GM12878 (cell line): ENCODE measurements at regions not wholly inside any gene's neighbourhood (a gene's known extent, or its start where the extent isn't known, plus 50 kb on each side); places are given as distances from the start of the nearest gene placed in this dataset.

ENCODE experiments used
- ATAC-seq: fragments of 200-7000 bp; cut with Tn5 transposase; 3 replicates; pipeline ENCODE4 v1.9.1; 2020; ENCODE audit warnings: mild to moderate bottlenecking, moderate library complexity
- BruUV-seq: library from RNA; stranded (reverse); fragments of 400-500 nt; replicated peaks from 2 replicates; lab custom pipeline; 2021; lab: Mats Ljungman, UMichigan
- CTCF ChIA-PET: fragments of 300-600 bp; sonication (Branson Sonifier 250); formaldehyde crosslinking; extraction: SDS; loops from one replicate; lab custom pipeline; 2021; ENCODE audit warnings: inconsistent platforms; lab: Yijun Ruan, JAX
- POLR2A ChIA-PET: fragments of 350-600 bp; formaldehyde crosslinking; extraction: SDS; loops from one replicate; lab custom pipeline; 2021; ENCODE audit warnings: inconsistent platforms; lab: Charles Lee
- RAD21 ChIA-PET: fragments of 300-600 bp; sonication (Branson Sonifier 250); formaldehyde crosslinking; loops from one replicate; lab custom pipeline; 2023; ENCODE audit warnings: antibody characterized with exemption; ENCODE audit not compliant: unreplicated experiment; lab: Charles Lee
- SMC1A ChIA-PET: fragments of 300-600 bp; sonication (Branson Sonifier 250); formaldehyde crosslinking; loops from one replicate; lab custom pipeline; 2023; ENCODE audit not compliant: unreplicated experiment, uncharacterized antibody; lab: Charles Lee
- DNase-seq: peaks from one replicate; pipeline ENCODE4 v3.0.0-alpha.2; 2011; ENCODE audit warnings: low read depth, low spot score
- FAIRE-seq: peaks from 3 replicates; lab custom pipeline; 2011; peaks lifted over from hg19 to GRCh38; lab: Jason Lieb, UNC
- H2AFZ ChIP-seq: 2 replicates; pipeline ENCODE4 v1.6.0; 2011; ENCODE audit warnings: low read depth, low read length, control low read depth; ENCODE audit not compliant: control insufficient read depth
- H3K27ac ChIP-seq: 2 replicates; pipeline ENCODE4 v1.5.1; 2011; ENCODE audit warnings: control low read depth; ENCODE audit not compliant: control insufficient read depth, insufficient read depth
- H3K27me3 ChIP-seq, 2 experiments: replicated peaks in 1 of 2; 2 replicates each; pipeline versions ENCODE4 v1.6.0 to v1.6.1; 2011; ENCODE audit warnings: low read length in 1 of 2; ENCODE audit not compliant: control insufficient read depth in 2 of 2, insufficient read depth in 2 of 2
- H3K36me3 ChIP-seq, 2 experiments: 2 replicates each; pipeline ENCODE4 v1.5.1; 2011; ENCODE audit warnings: low read length in 1 of 2; ENCODE audit not compliant: control insufficient read depth in 2 of 2, insufficient read depth in 2 of 2
- H3K4me1 ChIP-seq: 2 replicates; pipeline ENCODE4 v1.6.1; 2011; ENCODE audit warnings: mild to moderate bottlenecking, low read length, moderate library complexity, mixed read lengths; ENCODE audit not compliant: control insufficient read depth, insufficient read depth
- H3K4me2 ChIP-seq: 2 replicates; pipeline ENCODE4 v1.6.0; 2011; ENCODE audit warnings: control low read depth; ENCODE audit not compliant: control insufficient read depth, insufficient read depth
- H3K4me3 ChIP-seq: fragments of 200-600 bp; sonication (generic); 2 replicates; pipeline ENCODE4 v1.5.1; 2016
- H3K79me2 ChIP-seq: 2 replicates; pipeline ENCODE4 v1.6.0; 2011; ENCODE audit warnings: low read length; ENCODE audit not compliant: control insufficient read depth, insufficient read depth
- H3K9ac ChIP-seq: 2 replicates; pipeline ENCODE4 v1.8.0; 2011; ENCODE audit warnings: low read length, control low read depth, mixed read lengths; ENCODE audit not compliant: control insufficient read depth, insufficient read depth
- H3K9me3 ChIP-seq: replicated peaks from 3 replicates; pipeline ENCODE4 v1.5.1; 2011; ENCODE audit warnings: mild to moderate bottlenecking, low read length; ENCODE audit not compliant: control insufficient read depth, insufficient read depth
- H4K20me1 ChIP-seq: 2 replicates; pipeline ENCODE4 v1.6.0; 2011; ENCODE audit not compliant: control insufficient read depth, insufficient read depth
- BCL11A ChIP-seq: IDR thresholded peaks from 2 replicates; pipeline ENCODE4 v1.6.1; 2011; ENCODE audit warnings: low read depth, low read length
- BHLHE40 ChIP-seq, 2 experiments: fragments of 450-650 bp in 1 of 2; IDR thresholded peaks; 2 replicates each; pipeline ENCODE4 v1.6.1; 2011 to 2017; ENCODE audit warnings: low read depth in 2 of 2, borderline replicate concordance in 1 of 2, improper control_type of control experiment in 1 of 2, low read length in 1 of 2, mild to moderate bottlenecking in 1 of 2
- MTA3 ChIP-seq: IDR thresholded peaks from 2 replicates; pipeline ENCODE4 v1.6.1; 2012; ENCODE audit warnings: low read length, inconsistent platforms, borderline replicate concordance
- NFYA ChIP-seq: IDR thresholded peaks from 2 replicates; pipeline ENCODE4 v1.6.1; 2011; ENCODE audit warnings: low read depth, mild to moderate bottlenecking, low read length, improper control_type of control experiment, borderline replicate concordance
- WGBS: methylation state at CpG from one replicate; pipeline ENCODE4 v1.1.6; 2016; ENCODE audit warnings: low lambda C conversion rate; ENCODE audit not compliant: insufficient replicate concordance, insufficient coverage; ENCODE audit errors: missing lambda C conversion rate; 5-methylcytosine and 5-hydroxymethylcytosine counted together
- in situ Hi-C: fragments of 300-500 bp; cut with MboI; formaldehyde crosslinking; loops from 9 replicates; pipeline ENCODE4 v1.14.3; 2018; ENCODE audit warnings: mixed read lengths
- intact Hi-C: fragments of 100-400 bp; cut with micrococcal nuclease; formaldehyde crosslinking; loops from one replicate; pipeline ENCODE4 v1.14.2; 2022; ENCODE audit not compliant: unreplicated experiment
- TF ChIP-seq, protein P1 (sequence below): fragments of 450-650 bp; IDR thresholded peaks from 2 replicates; pipeline ENCODE4 v1.6.1; 2017; ENCODE audit warnings: antibody characterized with exemption, mild to moderate bottlenecking, moderate library complexity
- TF ChIP-seq, protein P2 (sequence below), 3 experiments: IDR thresholded peaks in 2 of 3; conservative IDR thresholded peaks in 1 of 3; 2 replicates each; pipeline ENCODE4 v1.5.1; 2011; ENCODE audit warnings: low read depth in 3 of 3, low read length in 3 of 3, mild to moderate bottlenecking in 3 of 3, control low read depth in 2 of 3, moderate library complexity in 2 of 3, inconsistent platforms in 1 of 3, mixed read lengths in 1 of 3; ENCODE audit not compliant: control insufficient read depth in 2 of 3, insufficient read depth in 1 of 3; ENCODE audit errors: extremely low read depth in 1 of 3
- TF ChIP-seq, protein P3 (sequence below): fragments of 450-650 bp; IDR thresholded peaks from 2 replicates; pipeline ENCODE4 v1.6.1; 2017; ENCODE audit warnings: mild to moderate bottlenecking, moderate library complexity

DNA sequence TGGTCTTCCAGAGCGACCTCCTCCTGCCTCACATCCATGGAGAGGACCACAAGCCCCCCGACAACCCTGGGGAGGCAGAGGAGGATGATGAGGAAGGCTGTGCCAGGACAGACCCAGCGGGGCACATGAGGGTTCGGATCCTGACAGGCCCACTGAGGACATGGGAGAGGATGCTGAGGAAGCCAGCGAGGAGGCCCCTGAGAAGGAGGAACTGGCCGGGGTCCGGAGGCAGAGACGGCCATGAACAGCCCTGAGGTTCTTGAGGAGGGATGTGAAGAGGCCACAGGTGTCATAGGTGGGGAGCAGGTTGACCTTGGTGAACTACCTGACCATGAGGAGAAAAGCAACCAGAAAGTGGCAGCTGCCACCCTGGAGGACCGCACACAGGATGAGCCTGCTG is 54.9 kb upstream of the WNT7A start:
- ChIA-PET POLR2A (no interaction called here), CTCF (no interaction called here), RAD21 (no interaction called here), SMC1A (no interaction called here)
- Histone ChIP-seq H3K27ac (no peak overlapping the region), H3K4me1 (no peaks in the 10 kb centered on the region), H3K9ac (no peak overlapping the region), H3K36me3 (no peaks in the 10 kb centered on the region), H3K27me3 (no peaks in the 10 kb centered on the region; a peak in 1 of 4 replicates), H2AFZ (no peak overlapping the region), H3K79me2 (no peaks in the 10 kb centered on the region), H4K20me1 (no peaks in the 10 kb centered on the region), H3K4me3 (no peak overlapping the region), H3K4me2 (no peak overlapping the region), H3K9me3 (no peaks in the 10 kb centered on the region; the same call in 2 of the 3 replicates)
- TF ChIP-seq MTA3 (no peak), BCL11A (no peak), NFYA (no peak), BHLHE40 (IDR thresholded peaks at IDR 0.05; ENCODE audit: borderline replicate concordance in 1 of 2, low read depth in 2 of 2, low read length in 1 of 2) (no peak)
- TF ChIP-seq, protein P1, sequence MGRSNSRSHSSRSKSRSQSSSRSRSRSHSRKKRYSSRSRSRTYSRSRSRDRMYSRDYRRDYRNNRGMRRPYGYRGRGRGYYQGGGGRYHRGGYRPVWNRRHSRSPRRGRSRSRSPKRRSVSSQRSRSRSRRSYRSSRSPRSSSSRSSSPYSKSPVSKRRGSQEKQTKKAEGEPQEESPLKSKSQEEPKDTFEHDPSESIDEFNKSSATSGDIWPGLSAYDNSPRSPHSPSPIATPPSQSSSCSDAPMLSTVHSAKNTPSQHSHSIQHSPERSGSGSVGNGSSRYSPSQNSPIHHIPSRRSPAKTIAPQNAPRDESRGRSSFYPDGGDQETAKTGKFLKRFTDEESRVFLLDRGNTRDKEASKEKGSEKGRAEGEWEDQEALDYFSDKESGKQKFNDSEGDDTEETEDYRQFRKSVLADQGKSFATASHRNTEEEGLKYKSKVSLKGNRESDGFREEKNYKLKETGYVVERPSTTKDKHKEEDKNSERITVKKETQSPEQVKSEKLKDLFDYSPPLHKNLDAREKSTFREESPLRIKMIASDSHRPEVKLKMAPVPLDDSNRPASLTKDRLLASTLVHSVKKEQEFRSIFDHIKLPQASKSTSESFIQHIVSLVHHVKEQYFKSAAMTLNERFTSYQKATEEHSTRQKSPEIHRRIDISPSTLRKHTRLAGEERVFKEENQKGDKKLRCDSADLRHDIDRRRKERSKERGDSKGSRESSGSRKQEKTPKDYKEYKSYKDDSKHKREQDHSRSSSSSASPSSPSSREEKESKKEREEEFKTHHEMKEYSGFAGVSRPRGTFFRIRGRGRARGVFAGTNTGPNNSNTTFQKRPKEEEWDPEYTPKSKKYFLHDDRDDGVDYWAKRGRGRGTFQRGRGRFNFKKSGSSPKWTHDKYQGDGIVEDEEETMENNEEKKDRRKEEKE: no peak
- TF ChIP-seq, protein P2, sequence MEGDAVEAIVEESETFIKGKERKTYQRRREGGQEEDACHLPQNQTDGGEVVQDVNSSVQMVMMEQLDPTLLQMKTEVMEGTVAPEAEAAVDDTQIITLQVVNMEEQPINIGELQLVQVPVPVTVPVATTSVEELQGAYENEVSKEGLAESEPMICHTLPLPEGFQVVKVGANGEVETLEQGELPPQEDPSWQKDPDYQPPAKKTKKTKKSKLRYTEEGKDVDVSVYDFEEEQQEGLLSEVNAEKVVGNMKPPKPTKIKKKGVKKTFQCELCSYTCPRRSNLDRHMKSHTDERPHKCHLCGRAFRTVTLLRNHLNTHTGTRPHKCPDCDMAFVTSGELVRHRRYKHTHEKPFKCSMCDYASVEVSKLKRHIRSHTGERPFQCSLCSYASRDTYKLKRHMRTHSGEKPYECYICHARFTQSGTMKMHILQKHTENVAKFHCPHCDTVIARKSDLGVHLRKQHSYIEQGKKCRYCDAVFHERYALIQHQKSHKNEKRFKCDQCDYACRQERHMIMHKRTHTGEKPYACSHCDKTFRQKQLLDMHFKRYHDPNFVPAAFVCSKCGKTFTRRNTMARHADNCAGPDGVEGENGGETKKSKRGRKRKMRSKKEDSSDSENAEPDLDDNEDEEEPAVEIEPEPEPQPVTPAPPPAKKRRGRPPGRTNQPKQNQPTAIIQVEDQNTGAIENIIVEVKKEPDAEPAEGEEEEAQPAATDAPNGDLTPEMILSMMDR (IDR thresholded peaks at IDR 0.05 in 2 of 3, conservative IDR thresholded peaks at IDR 0.05 in 1 of 3; ENCODE audit: control insufficient read depth in 2 of 3, extremely low read depth in 1 of 3, insufficient read depth in 1 of 3, low read depth in 3 of 3, low read length in 3 of 3): no peak
- TF ChIP-seq, protein P3, sequence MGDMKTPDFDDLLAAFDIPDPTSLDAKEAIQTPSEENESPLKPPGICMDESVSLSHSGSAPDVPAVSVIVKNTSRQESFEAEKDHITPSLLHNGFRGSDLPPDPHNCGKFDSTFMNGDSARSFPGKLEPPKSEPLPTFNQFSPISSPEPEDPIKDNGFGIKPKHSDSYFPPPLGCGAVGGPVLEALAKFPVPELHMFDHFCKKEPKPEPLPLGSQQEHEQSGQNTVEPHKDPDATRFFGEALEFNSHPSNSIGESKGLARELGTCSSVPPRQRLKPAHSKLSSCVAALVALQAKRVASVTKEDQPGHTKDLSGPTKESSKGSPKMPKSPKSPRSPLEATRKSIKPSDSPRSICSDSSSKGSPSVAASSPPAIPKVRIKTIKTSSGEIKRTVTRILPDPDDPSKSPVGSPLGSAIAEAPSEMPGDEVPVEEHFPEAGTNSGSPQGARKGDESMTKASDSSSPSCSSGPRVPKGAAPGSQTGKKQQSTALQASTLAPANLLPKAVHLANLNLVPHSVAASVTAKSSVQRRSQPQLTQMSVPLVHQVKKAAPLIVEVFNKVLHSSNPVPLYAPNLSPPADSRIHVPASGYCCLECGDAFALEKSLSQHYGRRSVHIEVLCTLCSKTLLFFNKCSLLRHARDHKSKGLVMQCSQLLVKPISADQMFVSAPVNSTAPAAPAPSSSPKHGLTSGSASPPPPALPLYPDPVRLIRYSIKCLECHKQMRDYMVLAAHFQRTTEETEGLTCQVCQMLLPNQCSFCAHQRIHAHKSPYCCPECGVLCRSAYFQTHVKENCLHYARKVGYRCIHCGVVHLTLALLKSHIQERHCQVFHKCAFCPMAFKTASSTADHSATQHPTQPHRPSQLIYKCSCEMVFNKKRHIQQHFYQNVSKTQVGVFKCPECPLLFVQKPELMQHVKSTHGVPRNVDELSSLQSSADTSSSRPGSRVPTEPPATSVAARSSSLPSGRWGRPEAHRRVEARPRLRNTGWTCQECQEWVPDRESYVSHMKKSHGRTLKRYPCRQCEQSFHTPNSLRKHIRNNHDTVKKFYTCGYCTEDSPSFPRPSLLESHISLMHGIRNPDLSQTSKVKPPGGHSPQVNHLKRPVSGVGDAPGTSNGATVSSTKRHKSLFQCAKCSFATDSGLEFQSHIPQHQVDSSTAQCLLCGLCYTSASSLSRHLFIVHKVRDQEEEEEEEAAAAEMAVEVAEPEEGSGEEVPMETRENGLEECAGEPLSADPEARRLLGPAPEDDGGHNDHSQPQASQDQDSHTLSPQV: no peak
- BruUV-seq: no TSS peak
- intact Hi-C loops (no loop called here), in situ Hi-C loops (no loop called here)
- 21% methylated on average over 8 of the region's 9 CpGs for WGBS
- no peak for ATAC-seq
- FAIRE-seq: no peak
- DNase-seq: no peak
